Activated CD8-positive, alpha-beta memory T cell treated with anti-CD3 and anti-CD28 coated beads, Interleukin-2, amount 50 U/mL, for 48 hours (primary cell): ENCODE measurements at regions not wholly inside any gene's neighbourhood (a gene's known extent, or its start where the extent isn't known, plus 50 kb on each side); places are given as distances from the start of the nearest gene placed in this dataset.
"Not testable (repeated sequence)": the region's sequence is repeated elsewhere in the genome, so short reads cannot be mapped to it uniquely, and the experiment has no call there.

Experiments
- DNase-seq: peaks from one replicate; pipeline ENCODE4 v3.0.0-alpha.2; 2020

- no peak for DNase-seq
Measured at GRCh38 chr5:109630093-109630492, 59.6 kb upstream of the MAN2A1 start.

DNA sequence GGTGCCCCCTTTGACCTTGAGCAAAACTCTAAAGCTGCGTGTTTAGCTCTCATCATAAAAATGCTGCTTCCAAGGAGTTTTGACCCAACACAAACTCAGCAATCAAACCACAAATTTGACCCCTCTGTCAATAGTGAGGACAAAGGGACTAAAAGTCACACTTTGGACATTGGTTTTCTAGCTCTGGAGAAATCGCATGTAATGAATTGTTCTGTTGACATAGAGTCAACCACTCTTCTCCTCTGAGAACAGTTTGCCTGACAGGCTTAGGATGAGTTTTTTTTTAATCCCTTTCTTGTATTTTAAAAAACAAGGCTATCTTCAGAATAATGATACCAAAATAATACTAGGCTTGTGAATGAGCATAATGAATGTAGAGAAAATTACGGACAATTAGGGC is 61.1 kb upstream of the MAN2A1 start:
- no peak for DNase-seq

DNA sequence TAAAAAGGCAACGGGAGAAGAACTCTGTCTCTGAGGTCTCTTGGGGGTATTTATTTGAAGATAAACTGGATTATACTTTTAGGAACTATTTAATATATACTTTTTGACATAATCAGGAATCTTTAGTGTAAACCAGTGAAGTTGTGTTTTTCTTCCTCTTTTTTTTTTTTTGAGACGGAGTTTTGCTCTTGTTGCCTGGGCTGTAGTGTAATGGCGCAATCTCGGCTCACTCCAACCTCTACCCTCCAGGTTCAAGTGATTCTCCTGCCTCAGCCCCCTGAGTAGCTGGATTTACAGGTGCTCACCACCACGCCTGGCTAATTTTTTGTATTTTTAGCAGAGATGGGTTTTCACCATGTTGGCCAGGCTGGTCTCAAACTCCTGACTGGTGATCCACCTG is 68.5 kb upstream of the MAN2A1 start:
- not testable (repeated sequence) for DNase-seq

DNA sequence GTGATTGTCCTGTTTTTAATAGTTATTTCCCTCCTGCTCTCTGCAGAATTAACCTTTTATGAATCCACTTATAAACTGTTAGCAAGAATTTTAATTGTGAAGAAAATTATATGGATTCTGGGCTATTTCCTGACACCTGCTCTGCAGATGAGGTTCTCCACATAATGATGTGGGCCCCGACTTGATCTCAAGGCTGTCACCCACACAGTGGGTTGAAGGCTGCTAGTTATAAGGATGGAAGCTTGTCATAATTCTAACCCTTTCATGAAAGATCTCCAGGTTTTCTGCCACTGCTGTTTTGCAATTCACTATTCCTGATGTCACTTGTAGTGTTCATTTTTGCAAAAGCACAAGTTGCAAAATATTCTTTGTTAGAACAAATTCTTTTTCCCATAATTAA is 69.1 kb upstream of the MAN2A1 start:
- no peak for DNase-seq

- no peak for DNase-seq
Measured at GRCh38 chr5:109619606-109620005, 70.1 kb upstream of the MAN2A1 start.

DNA sequence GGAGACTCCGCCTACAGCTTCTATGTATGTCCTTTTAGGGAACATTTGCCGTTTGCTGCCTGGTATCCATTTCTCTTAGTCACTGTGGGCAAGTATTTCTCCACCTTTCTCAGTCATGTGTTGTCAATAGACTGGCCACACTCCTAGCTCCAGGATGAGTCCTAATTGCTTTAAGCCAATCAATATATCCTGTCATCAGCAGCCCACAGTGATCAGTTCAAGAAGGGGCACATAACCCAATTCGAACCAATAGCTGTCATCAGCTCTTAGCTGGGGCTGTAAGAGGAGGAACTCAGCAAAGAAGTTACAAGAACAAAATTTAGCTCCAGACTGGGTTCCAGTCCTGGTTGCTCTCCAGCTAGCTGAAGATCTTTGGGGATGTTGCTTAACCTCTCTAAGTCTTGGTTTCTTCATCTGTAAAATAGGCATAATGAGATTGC is 70.7 kb upstream of the MAN2A1 start:
- DNase-seq = no peak

DNA sequence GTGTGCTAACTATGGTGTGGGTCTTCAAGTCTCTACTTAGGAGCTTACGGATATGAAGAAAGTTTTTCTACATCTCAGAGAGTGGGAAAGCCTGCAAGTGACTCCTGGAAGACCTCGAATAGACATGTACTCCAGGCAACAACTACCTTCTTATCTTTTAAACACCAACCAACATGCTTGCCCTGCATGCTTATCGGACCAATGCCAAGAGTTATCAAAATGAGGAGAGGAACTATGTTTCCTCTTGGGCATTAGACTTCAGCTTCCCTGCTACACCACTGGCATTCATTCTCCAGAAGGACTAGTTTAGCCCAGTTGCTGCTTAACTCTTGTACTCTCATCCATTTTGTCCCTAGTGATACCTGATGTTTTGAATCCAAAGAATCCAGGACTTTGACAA is 74.7 kb upstream of the MAN2A1 start:
- DNase-seq = no peak

DNA sequence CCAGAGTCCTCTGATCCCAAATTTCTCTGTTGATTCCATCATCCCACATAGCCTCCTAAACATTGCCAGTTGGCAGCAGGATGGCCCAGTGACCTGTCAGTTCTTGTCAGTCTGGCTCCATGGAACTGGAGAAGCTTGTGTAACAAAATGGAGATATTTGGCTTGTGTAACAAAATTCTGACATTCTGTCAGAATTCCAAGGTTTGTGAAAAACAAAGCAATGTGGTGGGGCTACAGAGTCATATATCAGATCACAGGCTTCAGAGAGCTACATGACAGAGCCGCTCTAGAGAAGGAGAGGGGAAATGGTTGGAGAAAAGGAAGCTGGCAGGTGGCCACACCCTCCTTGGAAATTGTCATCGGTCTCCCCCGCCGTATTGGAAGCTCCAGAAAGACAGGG is 75.4 kb upstream of the MAN2A1 start:
- no peak for DNase-seq

GRCh38 chr5:109612278-109612905 is 77.3 kb upstream of the MAN2A1 start:
- DNase-seq = no peak

DNA sequence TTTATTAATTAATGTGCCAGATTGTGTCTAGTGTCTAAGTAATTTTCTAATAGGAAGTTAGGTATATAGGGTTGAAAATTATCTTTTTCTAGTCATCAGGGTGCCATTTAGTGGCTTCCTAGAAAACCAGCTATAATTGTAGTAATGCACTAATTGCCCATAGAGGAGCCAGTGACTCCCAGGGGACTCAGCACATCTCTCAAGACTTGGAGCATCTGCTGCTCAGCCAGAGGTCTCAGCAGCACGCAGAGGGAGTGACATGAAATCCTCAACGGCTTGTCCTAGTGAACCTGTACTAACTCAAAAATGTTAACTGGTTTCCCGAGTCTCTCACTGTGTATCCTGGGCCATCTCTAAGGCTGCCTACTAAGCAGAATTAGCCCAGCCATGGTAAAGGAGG is 78.2 kb upstream of the MAN2A1 start:
- DNase-seq = no peak

DNA sequence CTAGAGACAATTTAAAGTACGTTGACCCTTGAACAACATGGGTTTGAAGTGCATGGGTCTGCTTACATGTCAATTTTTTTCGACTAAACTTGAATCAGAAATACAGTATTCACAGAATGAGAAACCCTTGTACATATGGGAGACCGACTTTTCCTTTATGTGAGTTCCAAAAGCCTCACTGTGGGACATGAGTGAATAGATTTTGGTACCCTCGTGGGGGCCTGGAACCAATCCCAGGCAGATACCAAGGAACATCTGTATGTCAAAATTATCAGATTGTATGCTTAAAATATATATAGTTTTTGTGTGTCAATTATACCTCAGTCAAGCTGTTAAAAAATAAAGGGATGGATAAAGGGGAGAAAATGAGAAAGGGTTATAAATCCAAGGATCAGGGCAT is 78.7 kb upstream of the MAN2A1 start:
- no peak for DNase-seq

GRCh38 chr5:109610581-109610980 is 79.1 kb upstream of the MAN2A1 start:
- no peak for DNase-seq

GRCh38 chr5:109605207-109605730 is 84.5 kb upstream of the MAN2A1 start:
- DNase-seq = no peak

DNA sequence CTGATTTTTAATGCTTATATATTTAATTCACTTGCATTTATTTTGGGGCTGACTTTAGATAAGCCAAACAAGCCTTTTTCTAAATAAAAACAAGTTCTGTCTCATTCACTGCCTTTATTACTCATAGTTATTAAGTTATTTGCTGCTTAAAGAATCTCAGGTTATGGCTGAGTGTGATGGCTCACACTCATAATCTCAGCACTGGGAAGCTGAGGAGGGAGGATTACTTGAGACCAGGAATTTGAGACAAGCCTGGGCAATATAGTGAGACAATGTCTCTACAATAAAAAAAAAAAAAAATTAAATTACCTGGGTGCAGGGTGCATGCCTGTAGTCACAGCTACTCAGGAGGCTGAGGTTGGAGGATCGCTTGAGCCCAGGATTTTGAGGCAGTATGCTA is 85.0 kb upstream of the MAN2A1 start:
- DNase-seq = no peak

- DNase-seq = no peak
Measured at GRCh38 chr5:109601736-109602135, 88.0 kb upstream of the MAN2A1 start.

DNA sequence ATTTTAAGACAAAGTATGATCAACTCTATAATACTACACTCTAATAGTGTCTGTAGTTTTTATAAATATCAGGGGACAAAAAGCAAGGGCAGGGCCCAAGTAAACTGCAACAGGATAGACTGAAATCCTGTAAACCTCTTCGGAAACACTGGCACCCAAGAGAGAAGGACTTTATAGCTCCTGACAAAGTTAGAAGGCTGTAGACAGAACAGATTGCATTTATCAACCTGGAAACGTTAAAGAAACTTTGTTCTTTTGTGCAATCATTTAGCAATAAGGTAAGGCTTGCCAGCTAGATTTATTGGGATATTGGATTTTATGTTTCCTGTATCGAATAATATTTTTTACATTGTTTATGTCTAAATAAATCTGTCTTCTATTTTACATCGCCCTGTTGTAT is 91.8 kb upstream of the MAN2A1 start:
- DNase-seq = no peak

- DNase-seq = no peak
Measured at GRCh38 chr5:109594217-109594616, 95.5 kb upstream of the MAN2A1 start.

- DNase-seq = no peak
Measured at GRCh38 chr5:109590799-109591198, 98.9 kb upstream of the MAN2A1 start.

DNA sequence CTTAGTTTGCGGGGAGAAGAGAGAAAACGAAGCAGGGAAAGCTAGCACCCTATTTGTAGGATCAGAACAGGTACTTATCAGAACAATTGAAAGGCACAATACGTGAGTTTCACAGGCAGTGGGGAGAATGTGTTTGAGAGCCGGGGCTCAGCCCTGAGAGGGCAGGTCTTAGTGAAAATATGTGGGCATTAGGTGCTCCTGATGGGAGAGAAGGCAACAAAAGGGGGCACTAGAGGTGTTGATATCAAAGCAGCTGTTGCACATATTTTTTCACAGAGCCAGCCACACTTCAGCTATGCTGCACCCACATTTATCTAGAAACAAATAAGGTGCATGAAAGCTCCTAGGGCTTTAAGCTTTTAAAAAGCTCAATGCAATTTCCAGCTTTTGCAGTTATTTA is 99.7 kb upstream of the MAN2A1 start:
- DNase-seq = no peak

DNA sequence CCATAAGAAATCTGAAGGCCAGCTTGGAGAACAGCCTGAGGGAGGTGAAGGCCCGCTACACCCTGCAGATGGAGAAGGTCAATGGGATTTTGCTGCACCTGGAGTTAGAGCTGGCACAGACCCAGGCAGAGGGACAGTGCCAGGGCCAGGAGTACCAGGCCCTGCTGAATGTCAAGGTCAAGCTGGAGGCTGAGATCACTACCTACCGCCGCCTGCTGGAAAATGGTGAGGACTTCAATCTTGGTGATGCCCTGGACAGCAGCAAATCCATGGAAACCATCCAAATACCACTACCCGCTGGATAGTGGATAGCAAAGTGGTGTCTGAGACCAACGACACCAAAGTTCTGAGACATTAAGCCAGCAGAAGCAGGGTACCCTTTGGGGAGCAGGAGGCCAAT is 100.5 kb upstream of the MAN2A1 start:
- no peak for DNase-seq

DNA sequence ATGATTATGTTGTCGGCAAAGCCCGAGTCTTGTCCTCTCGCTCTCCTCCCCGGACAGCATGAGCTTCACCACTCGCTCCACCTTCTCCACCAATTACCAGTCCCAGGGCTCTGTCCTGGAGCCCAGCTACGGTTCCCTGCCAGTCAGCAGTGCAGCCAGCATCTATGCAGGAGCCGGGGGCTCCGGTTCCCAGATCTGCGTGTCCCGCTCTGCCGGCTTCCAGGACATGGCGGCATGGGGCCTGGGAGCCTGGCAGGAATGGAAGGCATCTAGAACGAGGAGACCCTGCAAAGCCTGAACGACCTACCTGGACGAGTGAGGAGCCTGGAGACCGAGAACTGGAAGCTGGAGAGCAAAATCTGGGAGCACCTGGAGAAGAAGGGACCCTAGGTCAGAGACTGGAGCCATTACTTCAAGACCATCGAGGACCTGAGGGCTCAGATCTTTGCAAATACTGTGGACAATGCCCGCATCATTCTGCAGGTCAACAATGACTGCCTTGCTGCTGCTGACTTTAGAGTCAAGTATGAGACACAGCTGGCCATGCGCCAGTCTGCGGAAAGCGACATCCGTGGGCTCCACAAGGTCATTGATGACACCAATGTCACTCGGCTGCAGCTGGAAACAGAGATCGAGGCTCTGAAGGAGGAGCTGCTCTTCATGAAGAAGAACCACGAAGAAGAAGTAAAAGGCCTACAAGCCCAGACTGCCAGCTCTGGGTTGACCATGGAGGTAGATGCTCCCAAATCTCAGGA is 101.3 kb upstream of the MAN2A1 start:
- DNase-seq = no peak

DNA sequence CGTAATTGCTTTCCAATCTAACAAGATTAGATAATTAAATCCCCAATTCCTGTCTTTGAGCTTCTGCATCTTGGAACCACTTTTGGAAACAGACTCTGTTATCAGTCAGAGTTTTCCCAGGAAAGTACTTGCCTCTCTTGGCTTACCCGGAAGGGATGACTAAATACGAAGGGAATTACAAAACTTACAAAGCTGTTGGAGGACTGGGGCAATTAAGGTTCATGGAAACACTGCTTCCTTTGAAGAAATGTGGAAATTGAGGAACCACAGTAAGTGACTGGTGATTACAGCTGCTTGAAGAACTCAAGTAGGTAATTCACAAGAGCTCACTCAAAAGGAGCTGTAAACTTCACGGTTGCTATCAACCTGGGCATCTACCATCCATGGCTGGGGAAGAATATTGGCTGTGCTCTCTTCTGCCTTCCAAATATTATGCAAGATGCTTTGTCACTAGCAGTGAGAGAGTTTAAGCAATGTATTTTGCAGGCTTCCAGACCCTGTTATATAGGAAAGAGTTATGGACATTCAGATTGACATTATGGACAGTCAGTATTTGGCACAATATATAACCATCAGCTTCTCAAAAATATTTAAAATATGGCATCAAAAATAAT is 104.6 kb upstream of the MAN2A1 start:
- no peak for DNase-seq

DNA sequence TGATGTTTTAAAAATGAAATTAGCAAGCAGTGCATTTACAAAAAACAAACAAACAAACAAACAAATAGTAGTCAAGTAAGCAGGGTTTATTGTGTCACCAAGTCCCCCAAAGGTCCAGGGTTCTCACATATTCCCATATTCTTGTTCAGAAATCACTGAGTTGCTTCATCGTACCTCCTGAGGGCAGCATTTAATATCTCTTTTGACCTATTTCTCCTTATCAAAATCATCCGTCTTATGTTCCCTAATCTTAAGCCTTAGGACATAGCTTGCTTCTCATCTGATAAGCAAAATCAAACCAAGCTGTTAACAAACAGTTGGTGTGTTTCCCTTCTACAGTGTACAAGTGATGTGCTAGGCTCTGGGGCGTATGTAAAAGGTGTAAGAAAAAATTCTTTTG is 109.5 kb upstream of the MAN2A1 start:
- DNase-seq = no peak

DNA sequence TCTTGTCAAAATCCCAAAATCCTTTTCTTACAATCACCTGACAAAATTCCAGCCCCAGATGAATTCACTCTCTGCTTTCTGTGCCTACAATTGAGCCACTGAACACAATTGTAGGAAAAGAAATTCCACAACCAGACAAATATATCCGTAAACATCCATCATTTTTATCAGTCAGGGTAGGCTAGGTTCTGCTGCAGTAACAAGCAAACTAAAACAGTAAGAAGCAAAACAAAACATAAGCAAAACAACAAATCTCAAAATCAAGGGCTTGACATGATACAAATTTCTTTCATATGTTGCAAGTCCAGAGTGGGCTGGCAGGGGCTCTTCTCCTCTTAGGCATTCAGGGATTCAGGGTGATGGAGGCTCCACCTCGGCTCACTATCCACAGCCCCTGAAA is 114.2 kb upstream of the MAN2A1 start:
- DNase-seq = no peak
